ENCODE measurements at regions not wholly inside any gene's neighbourhood (a gene's known extent, or its start where the extent isn't known, plus 50 kb on each side); places are given as distances from the start of the nearest gene placed in this dataset.

- intact Hi-C loops (cut with DNase I), result no loop called here
- Histone ChIP-seq H3K9me3 (no peaks in the 10 kb centered on the region), H3K27ac (no peak overlapping the region), H3K36me3 (no peaks in the 10 kb centered on the region), H3K27me3 (no peaks in the 10 kb centered on the region), H3K4me3 (no peak overlapping the region), H3K4me1 (peaks cover 0 to 4% of the 10 kb centered on the region in 2 donors)
- no peak for ATAC-seq
- no peak for TF ChIP-seq CTCF (IDR thresholded peaks at IDR 0.05)
- DNase-seq, result no peak
Observed at GRCh38 chr2:128599700-128600099, 281.0 kb upstream of the HS6ST1 start.

- no peak overlapping the region for H3K27ac ChIP-seq
- no peaks in the 10 kb centered on the region for H3K36me3 ChIP-seq
- H3K9me3 ChIP-seq, result no peaks in the 10 kb centered on the region
- no peak overlapping the region for H3K4me3 ChIP-seq
- ATAC-seq (peak; percentile 68), DNase-seq (peak in 3 of 4 donors; percentile 33 to 94 (median 52))
- intact Hi-C loops (cut with DNase I), result no loop called here
- TF ChIP-seq CTCF (IDR thresholded peaks at IDR 0.05), result no peak
- peaks cover 0 to 4% of the 10 kb centered on the region in 2 donors for H3K4me1 ChIP-seq
- H3K27me3 ChIP-seq, result no peaks in the 10 kb centered on the region
Observed at GRCh38 chr2:128600581-128601297, 282.1 kb upstream of the HS6ST1 start.

- Histone ChIP-seq H3K36me3 (no peaks in the 10 kb centered on the region), H3K4me1 (peaks cover 0 to 4% of the 10 kb centered on the region in 2 donors), H3K4me3 (no peak overlapping the region), H3K9me3 (no peaks in the 10 kb centered on the region), H3K27me3 (no peaks in the 10 kb centered on the region), H3K27ac (no peak overlapping the region)
- ATAC-seq, result no peak
- peak in 1 of 4 donors; percentile 11 for DNase-seq
- intact Hi-C loops (cut with DNase I), result no loop called here
- TF ChIP-seq CTCF (IDR thresholded peaks at IDR 0.05), result no peak
Observed at GRCh38 chr2:128601298-128602037, 282.8 kb upstream of the HS6ST1 start.

GRCh38 chr2:128602038-128602698, 283.5 kb upstream of the HS6ST1 start:
- Histone ChIP-seq H3K9me3 (no peaks in the 10 kb centered on the region), H3K4me3 (no peak overlapping the region), H3K36me3 (no peaks in the 10 kb centered on the region), H3K27me3 (no peaks in the 10 kb centered on the region), H3K27ac (no peak overlapping the region), H3K4me1 (peaks cover 0 to 4% of the 10 kb centered on the region in 2 donors)
- no peak for ATAC-seq
- peak in 2 of 4 donors; percentile 26 to 37 for DNase-seq
- TF ChIP-seq CTCF (IDR thresholded peaks at IDR 0.05), result no peak
- intact Hi-C loops (cut with DNase I), result no loop called here

- H3K36me3 ChIP-seq, result no peaks in the 10 kb centered on the region
- H3K27ac ChIP-seq, result no peak overlapping the region
- DNase-seq (peak in 1 of 4 donors; percentile 27), ATAC-seq (no peak)
- no peak overlapping the region for H3K4me3 ChIP-seq
- intact Hi-C loops (cut with DNase I), result no loop called here
- H3K9me3 ChIP-seq, result no peaks in the 10 kb centered on the region
- no peaks in the 10 kb centered on the region for H3K27me3 ChIP-seq
- TF ChIP-seq CTCF (IDR thresholded peaks at IDR 0.05), result no peak
- H3K4me1 ChIP-seq, result peaks cover 0 to 4% of the 10 kb centered on the region in 2 donors
Observed at GRCh38 chr2:128602699-128603101, 284.0 kb upstream of the HS6ST1 start.
